C4-2B (cell line): ENCODE measurements at regions not wholly inside any gene's neighbourhood (a gene's known extent, or its start where the extent isn't known, plus 50 kb on each side); places are given as distances from the start of the nearest gene placed in this dataset.

ENCODE experiments used
- H3K27ac ChIP-seq: fragments of 450-650 bp; 2 replicates; pipeline ENCODE4 v1.5.1; 2017
- CTCF ChIP-seq: fragments of 450-650 bp; conservative IDR thresholded peaks from 2 replicates; pipeline ENCODE4 v1.5.1; 2017; ENCODE audit warnings: mild to moderate bottlenecking
- ZFX ChIP-seq: fragments of 450-650 bp; IDR thresholded peaks from 2 replicates; pipeline ENCODE4 v1.6.1; 2017

- no peak for TF ChIP-seq ZFX
- H3K27ac ChIP-seq = no peak overlapping the region
Observed at GRCh38 chr10:108753326-108753725, 1170.0 kb downstream of the XPNPEP1 start.

- TF ChIP-seq CTCF = no peak
- no peak for TF ChIP-seq ZFX
- no peak overlapping the region for H3K27ac ChIP-seq
Observed at GRCh38 chr10:108749042-108749441, 1174.3 kb downstream of the XPNPEP1 start.

GRCh38 chr10:108736111-108736510 lies 1187.2 kb downstream of the XPNPEP1 start:
- H3K27ac ChIP-seq = no peak overlapping the region
- no peak for TF ChIP-seq CTCF
- TF ChIP-seq ZFX = no peak

GRCh38 chr10:108735380-108735779 lies 1187.9 kb downstream of the XPNPEP1 start:
- H3K27ac ChIP-seq = no peak overlapping the region
- TF ChIP-seq ZFX (no peak), CTCF (no peak)

GRCh38 chr10:108721874-108722273 lies 1201.4 kb downstream of the XPNPEP1 start:
- H3K27ac ChIP-seq = no peak overlapping the region
- no peak for TF ChIP-seq ZFX
- no peak for TF ChIP-seq CTCF

- TF ChIP-seq ZFX = no peak
- no peak overlapping the region for H3K27ac ChIP-seq
Observed at GRCh38 chr10:108716352-108716751, 1207.0 kb downstream of the XPNPEP1 start.

- H3K27ac ChIP-seq = no peak overlapping the region
- no peak for TF ChIP-seq ZFX
- no peak for TF ChIP-seq CTCF
Observed at GRCh38 chr10:108709927-108710722, 1213.2 kb downstream of the XPNPEP1 start.

- no peak for TF ChIP-seq ZFX
- no peak for TF ChIP-seq CTCF
Observed at GRCh38 chr10:108708363-108708762, 1214.9 kb downstream of the XPNPEP1 start.

More at GRCh38 chr10:108708363-108708762, 1214.9 kb downstream of the XPNPEP1 start:
- H3K27ac ChIP-seq = no peak overlapping the region
